ENCODE measurements at regions not wholly inside any gene's neighbourhood (a gene's known extent, or its start where the extent isn't known, plus 50 kb on each side); places are given as distances from the start of the nearest gene placed in this dataset.

- Histone ChIP-seq H3K9me3 (ENCODE audit: insufficient read depth, low read length) (no peaks in the 10 kb centered on the region), H3K4me2 (ENCODE audit: low read depth, low read length, poor library complexity, severe bottlenecking) (no peak overlapping the region)
These were observed 792.3 kb upstream of the ADAMTS5 start for GRCh38 chr21:27759091-27759659.

DNA sequence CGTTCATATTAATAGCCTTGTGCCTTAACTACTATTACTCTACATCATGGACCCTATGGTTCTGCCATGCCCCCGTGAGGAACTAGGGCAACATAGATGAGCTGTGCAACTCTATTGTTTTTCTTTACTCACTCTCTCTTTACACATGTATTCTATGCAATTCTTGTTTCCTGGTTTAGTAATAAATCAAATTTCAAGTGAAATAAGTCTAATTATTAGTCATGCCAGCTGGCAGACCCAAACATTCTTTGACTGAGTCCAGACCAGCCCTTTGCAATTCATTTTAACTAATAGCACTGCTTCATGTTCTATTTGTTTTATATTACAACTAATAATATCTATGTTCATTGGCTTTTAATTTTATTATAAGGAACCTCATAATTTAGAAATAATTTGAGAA lies 789.3 kb upstream of the ADAMTS5 start:
- Histone ChIP-seq H3K36me3 (ENCODE audit: low read length) (no peaks in the 10 kb centered on the region), H3K4me2 (ENCODE audit: low read depth, low read length, poor library complexity, severe bottlenecking) (no peak overlapping the region), H3K27me3 (ENCODE audit: low read length) (no peaks in the 10 kb centered on the region), H2AFZ (ENCODE audit: low read depth, low read length, severe bottlenecking) (no peak overlapping the region), H3K79me2 (ENCODE audit: insufficient read depth, low read length) (no peaks in the 10 kb centered on the region), H3K9me2 (replicated peaks; ENCODE audit: insufficient read depth, low read length) (no peaks in the 10 kb centered on the region), H3K9ac (ENCODE audit: low read length) (no peak overlapping the region), H3K9me3 (ENCODE audit: insufficient read depth, low read length) (no peaks in the 10 kb centered on the region), H3K27ac (ENCODE audit: low read depth, low read length) (no peak overlapping the region), H3K4me3 (ENCODE audit: insufficient read depth, low read length, poor library complexity, severe bottlenecking) (no peak overlapping the region), H3F3A (ENCODE audit: insufficient read depth) (no peaks in the 10 kb centered on the region), H4K20me1 (ENCODE audit: low read depth, low read length) (no peaks in the 10 kb centered on the region)
- TF ChIP-seq EZH2phosphoT487 (conservative IDR thresholded peaks at IDR 0.05; ENCODE audit: low read length): no peak
- TF ChIP-seq CTCF (IDR thresholded peaks at IDR 0.05; ENCODE audit: insufficient read depth, low read length, poor library complexity, severe bottlenecking): no peak

More at GRCh38 chr21:27759091-27759659, 792.3 kb upstream of the ADAMTS5 start:
- Histone ChIP-seq H4K20me1 (ENCODE audit: low read depth, low read length) (no peaks in the 10 kb centered on the region), H3K36me3 (ENCODE audit: low read length) (no peaks in the 10 kb centered on the region), H3K27ac (ENCODE audit: low read depth, low read length) (no peak overlapping the region), H3K27me3 (ENCODE audit: low read length) (no peaks in the 10 kb centered on the region), H2AFZ (ENCODE audit: low read depth, low read length, severe bottlenecking) (no peak overlapping the region), H3K79me2 (ENCODE audit: insufficient read depth, low read length) (no peaks in the 10 kb centered on the region), H3F3A (ENCODE audit: insufficient read depth) (no peaks in the 10 kb centered on the region), H3K4me3 (ENCODE audit: insufficient read depth, low read length, poor library complexity, severe bottlenecking) (no peak overlapping the region), H3K9ac (ENCODE audit: low read length) (no peak overlapping the region), H3K9me2 (replicated peaks; ENCODE audit: insufficient read depth, low read length) (no peaks in the 10 kb centered on the region)
- no peak for TF ChIP-seq CTCF (IDR thresholded peaks at IDR 0.05; ENCODE audit: insufficient read depth, low read length, poor library complexity, severe bottlenecking)
- TF ChIP-seq EZH2phosphoT487 (conservative IDR thresholded peaks at IDR 0.05; ENCODE audit: low read length): no peak

GRCh38 chr21:27743971-27744564 lies 777.2 kb upstream of the ADAMTS5 start:
- H3K27ac ChIP-seq (ENCODE audit: low read depth, low read length): no peak overlapping the region
- no peaks in the 10 kb centered on the region for H4K20me1 ChIP-seq (ENCODE audit: low read depth, low read length)
- H3K9ac ChIP-seq (ENCODE audit: low read length): no peak overlapping the region
- H3K36me3 ChIP-seq (ENCODE audit: low read length): no peaks in the 10 kb centered on the region
- H3F3A ChIP-seq (ENCODE audit: insufficient read depth): no peaks in the 10 kb centered on the region
- H3K27me3 ChIP-seq (ENCODE audit: low read length): no peaks in the 10 kb centered on the region
- no peaks in the 10 kb centered on the region for H3K9me2 ChIP-seq (replicated peaks; ENCODE audit: insufficient read depth, low read length)
- no peak overlapping the region for H3K4me2 ChIP-seq (ENCODE audit: low read depth, low read length, poor library complexity, severe bottlenecking)
- H2AFZ ChIP-seq (ENCODE audit: low read depth, low read length, severe bottlenecking): no peak overlapping the region
- H3K9me3 ChIP-seq (ENCODE audit: insufficient read depth, low read length): peaks cover 13% of the 10 kb centered on the region; the same call in 1 of the 2 replicates
- H3K79me2 ChIP-seq (ENCODE audit: insufficient read depth, low read length): no peaks in the 10 kb centered on the region
- no peak overlapping the region for H3K4me3 ChIP-seq (ENCODE audit: insufficient read depth, low read length, poor library complexity, severe bottlenecking)
- TF ChIP-seq CTCF (IDR thresholded peaks at IDR 0.05; ENCODE audit: insufficient read depth, low read length, poor library complexity, severe bottlenecking) (no peak), EZH2phosphoT487 (conservative IDR thresholded peaks at IDR 0.05; ENCODE audit: low read length) (no peak)
